Smooth muscle cell (in vitro differentiated cells): ENCODE measurements at regions not wholly inside any gene's neighbourhood (a gene's known extent, or its start where the extent isn't known, plus 50 kb on each side); places are given as distances from the start of the nearest gene placed in this dataset.
"Not testable (repeated sequence)": the region's sequence is repeated elsewhere in the genome, so short reads cannot be mapped to it uniquely, and the experiment has no call there.

Source experiments
- DNase-seq: peaks from one replicate; lab custom pipeline; 2025; ENCODE audit not compliant: unreplicated experiment; lab: John Stamatoyannopoulos, UW
- H2AFZ ChIP-seq: fragments of 200-600 bp; sonication (generic); 2 replicates; pipeline ENCODE4 v1.6.0; 2016; ENCODE audit warnings: antibody characterized with exemption, low read depth, mild to moderate bottlenecking
- H3F3A ChIP-seq: fragments of 200-600 bp; sonication (generic); 2 replicates; pipeline ENCODE4 v1.6.0; 2017; ENCODE audit warnings: antibody characterized with exemption, low read depth
- H3K27ac ChIP-seq: fragments of 200-600 bp; sonication (generic); 2 replicates; pipeline ENCODE4 v1.5.1; 2016; ENCODE audit warnings: low read depth, mild to moderate bottlenecking
- H3K27me3 ChIP-seq: fragments of 200-600 bp; sonication (generic); 2 replicates; pipeline ENCODE4 v1.6.1; 2016; ENCODE audit warnings: low read depth, mild to moderate bottlenecking
- H3K36me3 ChIP-seq: fragments of 200-600 bp; sonication (generic); 2 replicates; pipeline ENCODE4 v1.5.1; 2016; ENCODE audit warnings: low read depth
- H3K4me1 ChIP-seq: fragments of 200-600 bp; sonication (generic); 2 replicates; pipeline ENCODE4 v1.5.1; 2016; ENCODE audit warnings: low read depth
- H3K4me2 ChIP-seq: fragments of 200-600 bp; sonication (generic); 2 replicates; pipeline ENCODE4 v1.6.0; 2016; ENCODE audit warnings: mild to moderate bottlenecking
- H3K4me3 ChIP-seq: fragments of 200-600 bp; sonication (generic); 2 replicates; pipeline ENCODE4 v1.5.1; 2016; ENCODE audit warnings: mild to moderate bottlenecking
- H3K79me2 ChIP-seq: fragments of 200-600 bp; sonication (generic); 2 replicates; pipeline ENCODE4 v1.6.0; 2016; ENCODE audit warnings: low read depth, mild to moderate bottlenecking
- H3K9ac ChIP-seq: fragments of 200-600 bp; sonication (generic); 2 replicates; pipeline ENCODE4 v1.6.0; 2016; ENCODE audit warnings: low read depth
- H3K9me3 ChIP-seq: fragments of 200-600 bp; sonication (generic); replicated peaks from 2 replicates; pipeline ENCODE4 v1.5.1; 2016; ENCODE audit warnings: low read depth
- H4K20me1 ChIP-seq: fragments of 200-600 bp; sonication (generic); 2 replicates; pipeline ENCODE4 v1.6.0; 2016; ENCODE audit warnings: low read depth
- CTCF ChIP-seq: fragments of 200-600 bp; sonication (generic); IDR thresholded peaks from 2 replicates; pipeline ENCODE4 v1.5.1; 2017; ENCODE audit warnings: borderline replicate concordance, mild to moderate bottlenecking, antibody characterized with exemption; ENCODE audit not compliant: insufficient read depth, poor library complexity, severe bottlenecking
- WGBS: methylation state at CpG from one replicate; pipeline ENCODE4 v1.1.7; 2016; ENCODE audit warnings: low lambda C conversion rate; 5-methylcytosine and 5-hydroxymethylcytosine counted together

DNA sequence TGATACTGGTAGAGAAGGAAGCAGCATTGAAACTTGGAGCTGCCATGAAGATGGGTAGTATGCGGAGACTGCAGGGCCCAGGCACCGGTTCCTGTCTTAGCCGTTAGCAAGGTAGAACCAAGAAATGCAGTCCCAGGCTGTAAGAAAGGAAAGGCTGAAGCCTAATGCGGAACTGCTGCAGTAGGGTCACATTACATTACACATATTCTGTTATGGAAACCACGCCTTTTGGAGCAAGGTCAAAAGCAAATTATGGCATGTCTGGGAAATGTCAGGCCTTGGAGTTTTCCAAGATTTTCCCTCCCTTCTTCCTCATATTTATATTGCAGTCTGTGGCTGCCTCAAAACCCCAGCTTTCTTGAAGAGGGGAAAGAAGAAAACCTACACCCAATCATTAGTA lies 204.8 kb upstream of the RASGEF1B start:
- Histone ChIP-seq H2AFZ (no peak overlapping the region), H4K20me1 (no peaks in the 10 kb centered on the region), H3K9me3 (no peaks in the 10 kb centered on the region), H3K27me3 (no peaks in the 10 kb centered on the region), H3K36me3 (no peaks in the 10 kb centered on the region), H3K79me2 (no peaks in the 10 kb centered on the region), H3K4me2 (no peak overlapping the region), H3K4me3 (no peak overlapping the region), H3K9ac (no peak overlapping the region), H3K27ac (no peak overlapping the region), H3F3A (no peaks in the 10 kb centered on the region), H3K4me1 (peaks cover 9% of the 10 kb centered on the region)
- no peak for TF ChIP-seq CTCF
- DNase-seq = no peak
- 75% methylated on average over 5 of the region's 5 CpGs for WGBS

DNA sequence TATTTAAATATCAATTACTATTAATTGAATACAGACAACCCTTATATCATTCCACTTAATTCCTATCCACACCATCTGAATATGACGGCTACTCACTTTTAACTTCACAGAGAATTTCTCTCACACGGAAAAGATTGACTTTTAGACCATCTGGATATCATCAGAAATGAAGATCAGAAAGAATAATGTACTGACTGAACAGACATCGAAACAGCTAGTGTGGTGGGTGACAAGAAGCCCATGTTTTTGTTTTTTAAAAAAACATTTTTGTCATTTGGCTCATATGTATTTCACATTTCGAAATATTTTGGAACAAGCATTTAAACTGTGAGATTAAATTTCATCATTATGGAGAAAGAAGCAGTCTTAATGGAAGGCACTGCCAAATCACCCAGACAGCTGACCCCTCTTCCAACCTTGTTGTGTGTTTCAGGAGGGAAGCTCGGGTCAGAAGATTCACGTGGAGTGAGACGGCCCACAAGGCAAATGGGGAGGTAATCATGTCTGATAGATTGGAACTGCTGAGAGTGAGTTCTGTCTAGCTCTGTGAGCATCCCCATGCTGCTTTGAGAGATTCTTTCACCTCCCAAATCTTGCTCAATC lies 204.2 kb upstream of the RASGEF1B start:
- Histone ChIP-seq H3K79me2 (no peaks in the 10 kb centered on the region), H2AFZ (no peak overlapping the region), H3K9me3 (no peaks in the 10 kb centered on the region), H3K4me2 (no peak overlapping the region), H3K36me3 (no peaks in the 10 kb centered on the region), H3K27me3 (no peaks in the 10 kb centered on the region), H3F3A (no peaks in the 10 kb centered on the region), H4K20me1 (no peaks in the 10 kb centered on the region), H3K4me1 (peaks cover 9% of the 10 kb centered on the region), H3K4me3 (no peak overlapping the region), H3K27ac (no peak overlapping the region), H3K9ac (no peak overlapping the region)
- TF ChIP-seq CTCF = no peak
- WGBS = 79% methylated on average over 7 of the region's 7 CpGs
- no peak for DNase-seq

- H2AFZ ChIP-seq = no peak overlapping the region
- H3K27ac ChIP-seq = no peak overlapping the region
- no peaks in the 10 kb centered on the region for H4K20me1 ChIP-seq
- no peaks in the 10 kb centered on the region for H3K9me3 ChIP-seq
- H3F3A ChIP-seq = no peaks in the 10 kb centered on the region
- H3K9ac ChIP-seq = no peak overlapping the region
- H3K4me3 ChIP-seq = no peak overlapping the region
- no peaks in the 10 kb centered on the region for H3K27me3 ChIP-seq
- DNase-seq = no peak
- no peaks in the 10 kb centered on the region for H3K36me3 ChIP-seq
- TF ChIP-seq CTCF = no peak
- H3K79me2 ChIP-seq = no peaks in the 10 kb centered on the region
- WGBS = 70% methylated on average over 4 of the region's 4 CpGs
- peaks cover 9% of the 10 kb centered on the region for H3K4me1 ChIP-seq
- H3K4me2 ChIP-seq = no peak overlapping the region
These were observed 202.3 kb upstream of the RASGEF1B start for GRCh38 chr4:81673961-81674360.

- DNase-seq, H3K4me3 ChIP-seq, H3K79me2 ChIP-seq, H2AFZ ChIP-seq, H3K4me2 ChIP-seq, H3F3A ChIP-seq, H3K36me3 ChIP-seq, H3K9me3 ChIP-seq, H4K20me1 ChIP-seq, H3K4me1 ChIP-seq, H3K9ac ChIP-seq, H3K27me3 ChIP-seq, H3K27ac ChIP-seq: not testable (repeated sequence)
- 90% methylated on average over 7 of the region's 7 CpGs for WGBS
These were observed 196.6 kb upstream of the RASGEF1B start for GRCh38 chr4:81668328-81668727.
